ENCODE measurements at regions not wholly inside any gene's neighbourhood (a gene's known extent, or its start where the extent isn't known, plus 50 kb on each side); places are given as distances from the start of the nearest gene placed in this dataset.
"Not testable (repeated sequence)": the region's sequence is repeated elsewhere in the genome, so short reads cannot be mapped to it uniquely, and the experiment has no call there.

- DNase-seq (ENCODE audit: extremely low read depth, low read depth): no peak
- no peak overlapping the region for H3K4me3 ChIP-seq (replicated peaks; ENCODE audit: low read depth, low read length)
- no peak for TF ChIP-seq CTCF (IDR thresholded peaks at IDR 0.05; ENCODE audit: low read depth, low read length, missing control alignments)
These were observed 403.4 kb upstream of the NR3C2 start for GRCh38 chr4:148845609-148846008.

- no peak for TF ChIP-seq CTCF (IDR thresholded peaks at IDR 0.05; ENCODE audit: low read depth, low read length, missing control alignments)
- no peak overlapping the region for H3K4me3 ChIP-seq (replicated peaks; ENCODE audit: low read depth, low read length)
- DNase-seq (ENCODE audit: extremely low read depth, low read depth): no peak
These were observed 401.4 kb upstream of the NR3C2 start for GRCh38 chr4:148843625-148844024.

- TF ChIP-seq CTCF (IDR thresholded peaks at IDR 0.05; ENCODE audit: low read depth, low read length, missing control alignments): no peak
- no peak overlapping the region for H3K4me3 ChIP-seq (replicated peaks; ENCODE audit: low read depth, low read length)
These were observed 400.6 kb upstream of the NR3C2 start for GRCh38 chr4:148842843-148843242.

GRCh38 chr4:148837571-148837970 is 395.4 kb upstream of the NR3C2 start:
- DNase-seq (ENCODE audit: extremely low read depth, low read depth); H3K4me3 ChIP-seq (replicated peaks; ENCODE audit: low read depth, low read length): not testable (repeated sequence)

More at GRCh38 chr4:148842843-148843242, 400.6 kb upstream of the NR3C2 start:
- DNase-seq (ENCODE audit: extremely low read depth, low read depth): no peak

- DNase-seq (ENCODE audit: extremely low read depth, low read depth): no peak
- TF ChIP-seq CTCF (IDR thresholded peaks at IDR 0.05; ENCODE audit: low read depth, low read length, missing control alignments): no peak
- no peak overlapping the region for H3K4me3 ChIP-seq (replicated peaks; ENCODE audit: low read depth, low read length)
These were observed 392.8 kb upstream of the NR3C2 start for GRCh38 chr4:148834804-148835631.

GRCh38 chr4:148831945-148832344 is 389.7 kb upstream of the NR3C2 start:
- TF ChIP-seq CTCF (IDR thresholded peaks at IDR 0.05; ENCODE audit: low read depth, low read length, missing control alignments): no peak

GRCh38 chr4:148828291-148828690 is 386.1 kb upstream of the NR3C2 start:
- no peak overlapping the region for H3K4me3 ChIP-seq (replicated peaks; ENCODE audit: low read depth, low read length)
- no peak for DNase-seq (ENCODE audit: extremely low read depth, low read depth)
- no peak for TF ChIP-seq CTCF (IDR thresholded peaks at IDR 0.05; ENCODE audit: low read depth, low read length, missing control alignments)

More at GRCh38 chr4:148831945-148832344, 389.7 kb upstream of the NR3C2 start:
- H3K4me3 ChIP-seq (replicated peaks; ENCODE audit: low read depth, low read length): no peak overlapping the region
- no peak for DNase-seq (ENCODE audit: extremely low read depth, low read depth)

Measured in HFF-Myc (cell line).